GM12878 (cell line): ENCODE measurements at regions not wholly inside any gene's neighbourhood (a gene's known extent, or its start where the extent isn't known, plus 50 kb on each side); places are given as distances from the start of the nearest gene placed in this dataset.

ENCODE experiments used
- ATAC-seq: fragments of 200-7000 bp; cut with Tn5 transposase; 3 replicates; pipeline ENCODE4 v1.9.1; 2020; ENCODE audit warnings: mild to moderate bottlenecking, moderate library complexity
- BruUV-seq: library from RNA; stranded (reverse); fragments of 400-500 nt; replicated peaks from 2 replicates; lab custom pipeline; 2021; lab: Mats Ljungman, UMichigan
- CTCF ChIA-PET: fragments of 300-600 bp; sonication (Branson Sonifier 250); formaldehyde crosslinking; extraction: SDS; loops from one replicate; lab custom pipeline; 2021; ENCODE audit warnings: inconsistent platforms; lab: Yijun Ruan, JAX
- POLR2A ChIA-PET: fragments of 350-600 bp; formaldehyde crosslinking; extraction: SDS; loops from one replicate; lab custom pipeline; 2021; ENCODE audit warnings: inconsistent platforms; lab: Charles Lee
- RAD21 ChIA-PET: fragments of 300-600 bp; sonication (Branson Sonifier 250); formaldehyde crosslinking; loops from one replicate; lab custom pipeline; 2023; ENCODE audit warnings: antibody characterized with exemption; ENCODE audit not compliant: unreplicated experiment; lab: Charles Lee
- SMC1A ChIA-PET: fragments of 300-600 bp; sonication (Branson Sonifier 250); formaldehyde crosslinking; loops from one replicate; lab custom pipeline; 2023; ENCODE audit not compliant: unreplicated experiment, uncharacterized antibody; lab: Charles Lee
- DNase-seq: peaks from one replicate; pipeline ENCODE4 v3.0.0-alpha.2; 2011; ENCODE audit warnings: low read depth, low spot score
- FAIRE-seq: peaks from 3 replicates; lab custom pipeline; 2011; peaks lifted over from hg19 to GRCh38; lab: Jason Lieb, UNC
- H2AFZ ChIP-seq: 2 replicates; pipeline ENCODE4 v1.6.0; 2011; ENCODE audit warnings: low read depth, low read length, control low read depth; ENCODE audit not compliant: control insufficient read depth
- H3K27ac ChIP-seq: 2 replicates; pipeline ENCODE4 v1.5.1; 2011; ENCODE audit warnings: control low read depth; ENCODE audit not compliant: control insufficient read depth, insufficient read depth
- H3K27me3 ChIP-seq, 2 experiments: replicated peaks in 1 of 2; 2 replicates each; pipeline versions ENCODE4 v1.6.0 to v1.6.1; 2011; ENCODE audit warnings: low read length in 1 of 2; ENCODE audit not compliant: control insufficient read depth in 2 of 2, insufficient read depth in 2 of 2
- H3K36me3 ChIP-seq, 2 experiments: 2 replicates each; pipeline ENCODE4 v1.5.1; 2011; ENCODE audit warnings: low read length in 1 of 2; ENCODE audit not compliant: control insufficient read depth in 2 of 2, insufficient read depth in 2 of 2
- H3K4me1 ChIP-seq: 2 replicates; pipeline ENCODE4 v1.6.1; 2011; ENCODE audit warnings: mild to moderate bottlenecking, low read length, moderate library complexity, mixed read lengths; ENCODE audit not compliant: control insufficient read depth, insufficient read depth
- H3K4me2 ChIP-seq: 2 replicates; pipeline ENCODE4 v1.6.0; 2011; ENCODE audit warnings: control low read depth; ENCODE audit not compliant: control insufficient read depth, insufficient read depth
- H3K4me3 ChIP-seq: fragments of 200-600 bp; sonication (generic); 2 replicates; pipeline ENCODE4 v1.5.1; 2016
- H3K79me2 ChIP-seq: 2 replicates; pipeline ENCODE4 v1.6.0; 2011; ENCODE audit warnings: low read length; ENCODE audit not compliant: control insufficient read depth, insufficient read depth
- H3K9ac ChIP-seq: 2 replicates; pipeline ENCODE4 v1.8.0; 2011; ENCODE audit warnings: low read length, control low read depth, mixed read lengths; ENCODE audit not compliant: control insufficient read depth, insufficient read depth
- H3K9me3 ChIP-seq: replicated peaks from 3 replicates; pipeline ENCODE4 v1.5.1; 2011; ENCODE audit warnings: mild to moderate bottlenecking, low read length; ENCODE audit not compliant: control insufficient read depth, insufficient read depth
- H4K20me1 ChIP-seq: 2 replicates; pipeline ENCODE4 v1.6.0; 2011; ENCODE audit not compliant: control insufficient read depth, insufficient read depth
- EP300 ChIP-seq, 2 experiments: fragments of 150-350 bp in 1 of 2; IDR thresholded peaks; 2 replicates each; pipeline ENCODE4 v1.6.1; 2011 to 2012; ENCODE audit warnings: low read depth in 2 of 2, low read length in 2 of 2, borderline replicate concordance in 1 of 2, improper control_type of control experiment in 1 of 2, inconsistent platforms in 1 of 2; ENCODE audit not compliant: control insufficient read depth in 1 of 2
- ETV6 ChIP-seq, 2 experiments: fragments of 450-650 bp in 1 of 2; IDR thresholded peaks in 1 of 2; conservative IDR thresholded peaks in 1 of 2; 2 replicates each; pipeline ENCODE4 v1.6.1; 2014; ENCODE audit warnings: antibody characterized with exemption in 1 of 2, borderline replicate concordance in 1 of 2, low read depth in 1 of 2, mild to moderate bottlenecking in 1 of 2, moderate library complexity in 1 of 2
- NFXL1 ChIP-seq: fragments of 450-650 bp; IDR thresholded peaks from 2 replicates; pipeline ENCODE4 v1.6.1; 2017; ENCODE audit warnings: antibody characterized with exemption, mild to moderate bottlenecking, borderline replicate concordance
- NFYA ChIP-seq: IDR thresholded peaks from 2 replicates; pipeline ENCODE4 v1.6.1; 2011; ENCODE audit warnings: low read depth, mild to moderate bottlenecking, low read length, improper control_type of control experiment, borderline replicate concordance
- POLR2A ChIP-seq: IDR thresholded peaks from 2 replicates; pipeline ENCODE4 v1.6.1; 2011; ENCODE audit warnings: low read depth, mild to moderate bottlenecking, low read length
- RAD51 ChIP-seq: fragments of 450-650 bp; IDR thresholded peaks from 2 replicates; pipeline ENCODE4 v1.6.1; 2016; ENCODE audit warnings: moderate library complexity, mild to moderate bottlenecking, inconsistent platforms
- SUZ12 ChIP-seq: fragments of 200-600 bp; sonication (generic); IDR thresholded peaks from one replicate; pipeline ENCODE4 v1.6.1; 2018; ENCODE audit warnings: antibody characterized with exemption, mild to moderate bottlenecking; ENCODE audit not compliant: unreplicated experiment
- TCF3 ChIP-seq: IDR thresholded peaks from 2 replicates; pipeline ENCODE4 v1.6.1; 2012; ENCODE audit warnings: low read depth, mild to moderate bottlenecking, low read length, borderline replicate concordance; ENCODE audit not compliant: insufficient read depth
- USF2 ChIP-seq: IDR thresholded peaks from 2 replicates; pipeline ENCODE4 v1.6.1; 2011; ENCODE audit warnings: low read depth, low read length, improper control_type of control experiment, borderline replicate concordance
- ZNF217 ChIP-seq: fragments of 450-650 bp; IDR thresholded peaks from 2 replicates; pipeline ENCODE4 v1.6.1; 2017; ENCODE audit warnings: antibody characterized with exemption, mild to moderate bottlenecking
- WGBS: methylation state at CpG from one replicate; pipeline ENCODE4 v1.1.6; 2016; ENCODE audit warnings: low lambda C conversion rate; ENCODE audit not compliant: insufficient replicate concordance, insufficient coverage; ENCODE audit errors: missing lambda C conversion rate; 5-methylcytosine and 5-hydroxymethylcytosine counted together
- in situ Hi-C: fragments of 300-500 bp; cut with MboI; formaldehyde crosslinking; loops from 9 replicates; pipeline ENCODE4 v1.14.3; 2018; ENCODE audit warnings: mixed read lengths
- intact Hi-C: fragments of 100-400 bp; cut with micrococcal nuclease; formaldehyde crosslinking; loops from one replicate; pipeline ENCODE4 v1.14.2; 2022; ENCODE audit not compliant: unreplicated experiment
- TF ChIP-seq, protein P1 (sequence below): fragments of 450-650 bp; conservative IDR thresholded peaks from 2 replicates; pipeline ENCODE4 v1.6.1; 2017; ENCODE audit warnings: mild to moderate bottlenecking, moderate library complexity

DNA sequence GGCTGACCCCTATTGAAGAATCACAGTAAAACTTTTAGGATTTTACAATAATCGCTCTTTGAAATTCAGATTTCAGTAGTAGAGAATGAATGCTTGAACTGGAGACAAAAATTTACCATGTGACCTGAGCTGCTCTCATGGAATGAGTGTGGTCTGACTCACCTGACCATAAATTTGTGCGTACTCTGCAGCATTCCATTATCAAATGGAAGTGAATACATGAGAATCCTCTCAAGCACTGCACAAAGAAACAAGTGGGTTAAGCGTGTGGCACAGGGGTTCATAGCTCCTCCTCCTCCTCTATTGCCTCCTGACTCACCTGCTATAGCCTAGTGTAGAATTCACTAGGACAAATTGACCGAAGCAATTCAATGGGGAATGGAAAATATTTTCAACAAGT, 269.8 kb upstream of the CDH9 start:
- Histone ChIP-seq H3K27ac (no peak overlapping the region), H3K4me3 (no peak overlapping the region), H3K4me1 (no peaks in the 10 kb centered on the region), H2AFZ (no peak overlapping the region), H3K9me3 (no peaks in the 10 kb centered on the region), H3K36me3 (no peaks in the 10 kb centered on the region), H3K9ac (no peak overlapping the region), H4K20me1 (no peaks in the 10 kb centered on the region), H3K4me2 (no peak overlapping the region), H3K27me3 (no peaks in the 10 kb centered on the region), H3K79me2 (no peaks in the 10 kb centered on the region)
- POLR2A ChIA-PET = no interaction called here
- CTCF ChIA-PET = no interaction called here
- RAD21 ChIA-PET = no interaction called here
- 9% methylated on average over 4 of the region's 4 CpGs for WGBS
- BruUV-seq = no TSS peak
- DNase-seq (no peak), FAIRE-seq (no peak), ATAC-seq (no peak)
- SMC1A ChIA-PET = interaction anchor here (1.4 kb wide), 1 partner anchor 15 kb away, joined by 4 read pairs; no protein-coding TSS in a partner anchor
- intact Hi-C loops (no loop called here), in situ Hi-C loops (no loop called here)
- TF ChIP-seq, protein P1, sequence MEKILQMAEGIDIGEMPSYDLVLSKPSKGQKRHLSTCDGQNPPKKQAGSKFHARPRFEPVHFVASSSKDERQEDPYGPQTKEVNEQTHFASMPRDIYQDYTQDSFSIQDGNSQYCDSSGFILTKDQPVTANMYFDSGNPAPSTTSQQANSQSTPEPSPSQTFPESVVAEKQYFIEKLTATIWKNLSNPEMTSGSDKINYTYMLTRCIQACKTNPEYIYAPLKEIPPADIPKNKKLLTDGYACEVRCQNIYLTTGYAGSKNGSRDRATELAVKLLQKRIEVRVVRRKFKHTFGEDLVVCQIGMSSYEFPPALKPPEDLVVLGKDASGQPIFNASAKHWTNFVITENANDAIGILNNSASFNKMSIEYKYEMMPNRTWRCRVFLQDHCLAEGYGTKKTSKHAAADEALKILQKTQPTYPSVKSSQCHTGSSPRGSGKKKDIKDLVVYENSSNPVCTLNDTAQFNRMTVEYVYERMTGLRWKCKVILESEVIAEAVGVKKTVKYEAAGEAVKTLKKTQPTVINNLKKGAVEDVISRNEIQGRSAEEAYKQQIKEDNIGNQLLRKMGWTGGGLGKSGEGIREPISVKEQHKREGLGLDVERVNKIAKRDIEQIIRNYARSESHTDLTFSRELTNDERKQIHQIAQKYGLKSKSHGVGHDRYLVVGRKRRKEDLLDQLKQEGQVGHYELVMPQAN = no peak
- TF ChIP-seq RAD51 (no peak), ETV6 (conservative IDR thresholded peaks at IDR 0.05 in 1 of 2, IDR thresholded peaks at IDR 0.05 in 1 of 2; ENCODE audit: borderline replicate concordance in 1 of 2, low read depth in 1 of 2) (no peak), NFXL1 (no peak), SUZ12 (no peak), USF2 (no peak), EP300 (IDR thresholded peaks at IDR 0.05; ENCODE audit: borderline replicate concordance in 1 of 2, control insufficient read depth in 1 of 2, low read depth in 2 of 2, low read length in 2 of 2) (no peak), NFYA (no peak), ZNF217 (no peak), POLR2A (no peak), TCF3 (no peak)
